ENCODE measurements at regions not wholly inside any gene's neighbourhood (a gene's known extent, or its start where the extent isn't known, plus 50 kb on each side); places are given as distances from the start of the nearest gene placed in this dataset.

GRCh38 chr22:49159711-49160110, 668.0 kb downstream of the BRD1 start:
- TF ChIP-seq CTCF (IDR thresholded peaks at IDR 0.05; ENCODE audit: insufficient read depth, low read length) (no peak), SPI1 (IDR thresholded peaks at IDR 0.05; ENCODE audit: borderline replicate concordance, low read depth) (no peak), GABPA (IDR thresholded peaks at IDR 0.05; ENCODE audit: low read depth) (no peak), REST (IDR thresholded peaks at IDR 0.05; ENCODE audit: insufficient replicate concordance, low read depth) (no peak), POLR2AphosphoS5 (IDR thresholded peaks at IDR 0.05; ENCODE audit: low read depth) (no peak)

Measured in HL-60 (cell line).